Neuronal stem cell (in vitro differentiated cells): ENCODE measurements at regions not wholly inside any gene's neighbourhood (a gene's known extent, or its start where the extent isn't known, plus 50 kb on each side); places are given as distances from the start of the nearest gene placed in this dataset.
"Not testable (repeated sequence)": the region's sequence is repeated elsewhere in the genome, so short reads cannot be mapped to it uniquely, and the experiment has no call there.

ENCODE experiments used
- DNase-seq: peaks from one replicate; pipeline ENCODE4 v3.0.0-alpha.2; 2013; ENCODE audit warnings: low spot score
- H2AFZ ChIP-seq: one replicate; pipeline ENCODE4 v1.6.1; 2013; ENCODE audit warnings: mild to moderate bottlenecking, low read length, inconsistent platforms
- H2AK5ac ChIP-seq: 2 replicates; pipeline ENCODE4 v1.6.1; 2013; ENCODE audit warnings: low read depth, mild to moderate bottlenecking, inconsistent platforms, low read length, moderate library complexity, mixed read lengths
- H2BK120ac ChIP-seq: 2 replicates; pipeline ENCODE4 v1.6.1; 2013; ENCODE audit warnings: low read depth, mild to moderate bottlenecking, inconsistent platforms, low read length, moderate library complexity, mixed read lengths
- H2BK12ac ChIP-seq: one replicate; pipeline ENCODE4 v1.6.1; 2013; ENCODE audit warnings: low read length, inconsistent platforms
- H2BK15ac ChIP-seq: 2 replicates; pipeline ENCODE4 v1.6.1; 2013; ENCODE audit warnings: mild to moderate bottlenecking, low read length, inconsistent platforms, mixed read lengths
- H2BK5ac ChIP-seq: one replicate; pipeline ENCODE4 v1.6.1; 2013; ENCODE audit warnings: inconsistent platforms, mild to moderate bottlenecking, low read length, moderate library complexity
- H3K14ac ChIP-seq: one replicate; pipeline ENCODE4 v1.6.1; 2013; ENCODE audit warnings: low read length, inconsistent platforms
- H3K18ac ChIP-seq: 2 replicates; pipeline ENCODE4 v1.6.1; 2013; ENCODE audit warnings: low read length, inconsistent platforms
- H3K23ac ChIP-seq: 2 replicates; pipeline ENCODE4 v1.6.1; 2013; ENCODE audit warnings: low read depth, mild to moderate bottlenecking, mixed read lengths, low read length, inconsistent platforms; ENCODE audit not compliant: poor library complexity
- H3K27ac ChIP-seq: replicated peaks from 3 replicates; pipeline ENCODE4 v1.5.1; 2013; ENCODE audit warnings: low read length, inconsistent platforms
- H3K27me3 ChIP-seq, 3 experiments: 2 replicates each; pipeline ENCODE4 v1.6.1; 2013; ENCODE audit warnings: low read length in 3 of 3, mild to moderate bottlenecking in 2 of 3, inconsistent platforms in 1 of 3, low read depth in 1 of 3, mixed read lengths in 1 of 3, moderate library complexity in 1 of 3; ENCODE audit not compliant: control insufficient read depth in 3 of 3, insufficient read depth in 3 of 3
- H3K36me3 ChIP-seq, 2 donors: replicated peaks in 1 of 2; 2 replicates each; pipeline ENCODE4 v1.6.1; 2013; ENCODE audit warnings: low read length in 2 of 2; ENCODE audit not compliant: control insufficient read depth in 2 of 2, insufficient read depth in 2 of 2
- H3K4ac ChIP-seq: 2 replicates; pipeline ENCODE4 v1.6.1; 2013; ENCODE audit warnings: inconsistent platforms, mild to moderate bottlenecking, low read length, moderate library complexity
- H3K4me1 ChIP-seq, 2 donors: 1 replicate in 1 of 2; 2 replicates in 1 of 2; pipeline ENCODE4 v1.6.1; 2013; ENCODE audit warnings: low read length in 2 of 2, low read depth in 1 of 2; ENCODE audit not compliant: control insufficient read depth in 2 of 2, insufficient read depth in 1 of 2
- H3K4me2 ChIP-seq: one replicate; pipeline ENCODE4 v1.6.1; 2013; ENCODE audit warnings: mild to moderate bottlenecking, low read length, inconsistent platforms; ENCODE audit not compliant: insufficient read depth, poor library complexity, severe bottlenecking
- H3K4me3 ChIP-seq, 2 donors: 2 replicates each; pipeline ENCODE4 v1.5.1; 2013; ENCODE audit warnings: low read length in 2 of 2, mild to moderate bottlenecking in 2 of 2, inconsistent platforms in 1 of 2, moderate library complexity in 1 of 2
- H3K79me1 ChIP-seq: one replicate; pipeline ENCODE4 v1.6.1; 2013; ENCODE audit warnings: low read depth, mild to moderate bottlenecking, inconsistent platforms, low read length, moderate library complexity
- H3K9ac ChIP-seq: one replicate; pipeline ENCODE4 v1.6.1; 2013; ENCODE audit warnings: mild to moderate bottlenecking, low read depth, low read length, inconsistent platforms; ENCODE audit not compliant: poor library complexity
- H3K9me3 ChIP-seq, 2 donors: replicated peaks in 1 of 2; 2 replicates each; pipeline versions ENCODE3 to v1.6.1; 2013; ENCODE audit warnings: low read length in 2 of 2, mild to moderate bottlenecking in 2 of 2, inconsistent platforms in 1 of 2, low read depth in 1 of 2, mixed read lengths in 1 of 2, moderate library complexity in 1 of 2; ENCODE audit not compliant: control insufficient read depth in 2 of 2, insufficient read depth in 1 of 2
- H4K8ac ChIP-seq: one replicate; pipeline ENCODE4 v1.6.1; 2013; ENCODE audit warnings: low read depth, mild to moderate bottlenecking, inconsistent platforms, low read length, moderate library complexity
- H4K91ac ChIP-seq: one replicate; pipeline ENCODE4 v1.6.1; 2013; ENCODE audit warnings: low read length, low read depth, mild to moderate bottlenecking, inconsistent platforms; ENCODE audit not compliant: poor library complexity
- WGBS, 2 donors: extraction: QIAGEN DNeasy Blood & Tissue Kit; methylation state at CpG; one replicate each; pipeline ENCODE4 v1.1.7; 2013; ENCODE audit warnings: missing lambda C conversion rate in 2 of 2, mixed read lengths in 1 of 2; ENCODE audit not compliant: insufficient read length in 2 of 2, insufficient replicate concordance in 1 of 2; ENCODE audit errors: extremely low coverage in 2 of 2; 5-methylcytosine and 5-hydroxymethylcytosine counted together

DNA sequence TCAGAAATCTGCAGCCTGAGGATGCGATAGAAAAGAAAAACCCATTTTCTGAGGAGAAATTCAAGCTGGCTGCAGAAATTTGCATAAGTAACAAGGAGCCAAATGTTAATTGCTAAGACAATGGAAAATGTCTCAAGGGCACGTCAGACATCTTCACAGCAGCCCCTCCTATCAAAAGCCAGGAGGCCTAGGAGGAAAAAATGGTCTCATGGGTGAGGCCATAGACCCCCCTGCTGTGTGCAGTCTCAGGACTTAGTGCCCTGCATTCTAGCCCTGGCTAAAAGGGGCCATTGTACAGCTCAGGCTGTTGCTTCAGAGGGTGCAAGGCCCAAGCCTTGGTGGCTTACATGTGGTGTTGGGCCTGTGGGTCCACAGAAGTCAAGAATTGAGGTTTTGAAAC lies 511.4 kb upstream of the FANCL start:
- not testable (repeated sequence) for H3K18ac ChIP-seq, H3K14ac ChIP-seq, H3K79me1 ChIP-seq, H2BK5ac ChIP-seq, H3K4ac ChIP-seq, H3K23ac ChIP-seq, H4K91ac ChIP-seq, H3K4me1 ChIP-seq, H3K9me3 ChIP-seq, H4K8ac ChIP-seq, H3K27ac ChIP-seq, H3K4me3 ChIP-seq, H2BK12ac ChIP-seq, H3K4me2 ChIP-seq, H3K36me3 ChIP-seq, DNase-seq, H3K9ac ChIP-seq, H2BK120ac ChIP-seq, H2AFZ ChIP-seq, H3K27me3 ChIP-seq, H2AK5ac ChIP-seq, H2BK15ac ChIP-seq
- no CpG with 5 or more reads among the region's 2 CpGs for WGBS, 2 donors

DNA sequence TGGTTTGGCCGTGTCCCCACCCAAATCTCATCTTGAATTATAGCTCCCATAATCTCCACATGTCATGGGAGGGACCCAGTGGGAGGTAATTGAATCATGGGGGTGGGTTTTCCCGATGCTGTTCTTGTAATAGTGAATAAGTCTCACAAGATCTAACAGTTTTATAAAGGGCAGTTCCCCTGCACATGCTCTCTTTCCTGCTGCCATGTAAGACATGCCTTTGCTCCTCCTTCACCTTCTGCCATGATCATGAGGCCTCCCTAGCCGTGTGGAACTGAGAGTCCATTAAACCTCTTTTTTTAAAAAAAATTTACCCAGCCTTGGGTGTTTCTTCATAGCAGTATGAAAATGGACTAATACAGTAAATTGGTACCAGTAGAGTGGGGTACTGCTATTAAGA lies 510.6 kb upstream of the FANCL start:
- not testable (repeated sequence) for H2BK120ac ChIP-seq, DNase-seq, H4K91ac ChIP-seq, H2BK15ac ChIP-seq, H3K18ac ChIP-seq, H3K9ac ChIP-seq, H2BK5ac ChIP-seq, H4K8ac ChIP-seq, H3K27me3 ChIP-seq, H3K14ac ChIP-seq, H3K27ac ChIP-seq, H3K9me3 ChIP-seq, H3K4me3 ChIP-seq, H3K4ac ChIP-seq, H3K36me3 ChIP-seq, H2BK12ac ChIP-seq, H3K79me1 ChIP-seq, H2AFZ ChIP-seq, H3K23ac ChIP-seq, H2AK5ac ChIP-seq, H3K4me2 ChIP-seq, H3K4me1 ChIP-seq
- no CpG with 5 or more reads among the region's 3 CpGs for WGBS, 2 donors

DNA sequence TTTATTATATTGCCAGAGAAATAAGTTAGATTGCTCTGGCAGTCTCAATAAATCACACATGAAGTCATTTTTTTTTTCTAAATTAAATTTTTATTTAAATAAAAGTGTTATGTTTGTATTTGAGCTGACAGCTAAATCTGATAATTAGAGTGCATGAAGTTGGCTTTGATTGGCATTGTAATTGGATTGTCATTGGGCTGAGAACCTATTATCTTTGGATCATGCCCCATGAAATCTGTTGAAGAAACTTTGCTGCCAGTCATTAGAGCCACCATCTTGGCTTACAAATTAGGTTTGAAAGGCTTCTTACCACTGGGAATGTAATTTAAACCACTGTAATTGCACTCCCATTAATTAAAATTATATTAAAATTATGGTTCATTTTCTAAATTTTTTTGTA lies 507.9 kb upstream of the FANCL start:
- H2BK5ac ChIP-seq, result no peak overlapping the region
- H2BK15ac ChIP-seq, result no peak overlapping the region
- no peaks in the 10 kb centered on the region for H3K9me3 ChIP-seq
- no peaks in the 10 kb centered on the region for H3K27me3 ChIP-seq
- H3K18ac ChIP-seq, result no peak overlapping the region
- no peak overlapping the region for H2AK5ac ChIP-seq
- H3K23ac ChIP-seq, result no peak overlapping the region
- no peaks in the 10 kb centered on the region for H3K36me3 ChIP-seq
- H3K4me3 ChIP-seq, result no peak overlapping the region
- no peak overlapping the region for H4K91ac ChIP-seq
- no peak overlapping the region for H3K4me2 ChIP-seq
- H3K4me1 ChIP-seq, result no peaks in the 10 kb centered on the region
- no peak overlapping the region for H2AFZ ChIP-seq
- H2BK120ac ChIP-seq, result no peak overlapping the region
- H3K14ac ChIP-seq, result no peak overlapping the region
- H3K4ac ChIP-seq, result no peak overlapping the region
- no peak overlapping the region for H2BK12ac ChIP-seq
- no peak overlapping the region for H3K27ac ChIP-seq
- no peak for DNase-seq
- H4K8ac ChIP-seq, result no peak overlapping the region
- no peaks in the 10 kb centered on the region for H3K79me1 ChIP-seq
- H3K9ac ChIP-seq, result no peak overlapping the region

DNA sequence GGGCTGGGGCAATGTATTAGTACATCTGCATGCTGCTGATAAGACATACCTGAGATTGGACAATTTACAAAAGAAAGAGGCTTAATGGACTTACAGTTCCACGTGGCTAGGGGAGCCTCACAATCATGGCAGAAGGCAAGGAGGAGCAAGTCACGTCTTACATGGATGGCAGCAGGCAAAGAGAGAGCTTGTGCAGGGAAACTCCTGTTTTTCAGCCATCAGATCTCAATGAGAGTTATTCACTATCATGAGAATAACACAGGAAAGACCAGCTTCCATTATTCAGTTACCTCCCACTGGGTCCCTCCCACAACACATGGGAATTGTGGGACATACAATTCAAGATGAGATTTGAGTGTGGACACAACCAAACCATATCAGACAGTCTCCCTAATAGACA lies 504.2 kb upstream of the FANCL start:
- H3K9me3 ChIP-seq, H4K91ac ChIP-seq, H4K8ac ChIP-seq: not testable (repeated sequence)

More for the DNA sequence above, 504.2 kb upstream of the FANCL start:
- DNase-seq, H3K27me3 ChIP-seq, H2BK12ac ChIP-seq, H3K4me1 ChIP-seq, H3K18ac ChIP-seq, H2BK5ac ChIP-seq, H3K4me3 ChIP-seq, H3K27ac ChIP-seq, H2AK5ac ChIP-seq, H3K4me2 ChIP-seq, H3K14ac ChIP-seq, H2AFZ ChIP-seq, H2BK15ac ChIP-seq, H3K36me3 ChIP-seq, H3K4ac ChIP-seq, H2BK120ac ChIP-seq, H3K23ac ChIP-seq, H3K79me1 ChIP-seq, H3K9ac ChIP-seq: not testable (repeated sequence)
- WGBS, 2 donors, result no CpG with 5 or more reads among the region's 2 CpGs
